Vagina (tissue), 2 donors: ENCODE measurements at regions not wholly inside any gene's neighbourhood (a gene's known extent, or its start where the extent isn't known, plus 50 kb on each side); places are given as distances from the start of the nearest gene placed in this dataset.

Experiments used
- CTCF ChIP-seq, 3 experiments: fragments of 450-650 bp in 2 of 3; fragments of 200-600 bp in 1 of 3; sonication (generic) in 1 of 3; IDR thresholded peaks; one replicate each; pipeline ENCODE4 v1.5.1; 2017 to 2019; ENCODE audit warnings: antibody characterized with exemption in 3 of 3, mild to moderate bottlenecking in 2 of 3, moderate library complexity in 2 of 3
- POLR2A ChIP-seq, 2 donors: fragments of 450-650 bp; IDR thresholded peaks; one replicate each; pipeline ENCODE4 v1.6.1; 2017; ENCODE audit warnings: antibody characterized with exemption in 2 of 2, mild to moderate bottlenecking in 2 of 2, moderate library complexity in 2 of 2
- POLR2AphosphoS5 ChIP-seq, 2 donors: sonication (generic); formaldehyde crosslinking; IDR thresholded peaks; one replicate each; pipeline ENCODE4 v1.9.0; 2017; ENCODE audit warnings: antibody characterized with exemption in 2 of 2, mild to moderate bottlenecking in 2 of 2, low read depth in 1 of 2; ENCODE audit not compliant: insufficient read depth in 1 of 2

GRCh38 chr5:106202035-106202434 lies 1468.7 kb downstream of the EFNA5 start:
- no peak for TF ChIP-seq CTCF (IDR thresholded peaks at IDR 0.05)
- TF ChIP-seq POLR2A (IDR thresholded peaks at IDR 0.05): no peak
- TF ChIP-seq POLR2AphosphoS5 (IDR thresholded peaks at IDR 0.05; ENCODE audit: insufficient read depth in 1 of 2, low read depth in 1 of 2): no peak
